Non-pigmented ciliary epithelial cell (primary cell): ENCODE measurements at regions not wholly inside any gene's neighbourhood (a gene's known extent, or its start where the extent isn't known, plus 50 kb on each side); places are given as distances from the start of the nearest gene placed in this dataset.
"Not testable (repeated sequence)": the region's sequence is repeated elsewhere in the genome, so short reads cannot be mapped to it uniquely, and the experiment has no call there.

Experiments
- DNase-seq: peaks from one replicate; pipeline ENCODE4 v3.0.0-alpha.2; 2010; ENCODE audit warnings: low read depth

- no peak for DNase-seq
Observed at GRCh38 chr11:130674686-130675308, 226.4 kb downstream of the ADAMTS15 start.

DNA sequence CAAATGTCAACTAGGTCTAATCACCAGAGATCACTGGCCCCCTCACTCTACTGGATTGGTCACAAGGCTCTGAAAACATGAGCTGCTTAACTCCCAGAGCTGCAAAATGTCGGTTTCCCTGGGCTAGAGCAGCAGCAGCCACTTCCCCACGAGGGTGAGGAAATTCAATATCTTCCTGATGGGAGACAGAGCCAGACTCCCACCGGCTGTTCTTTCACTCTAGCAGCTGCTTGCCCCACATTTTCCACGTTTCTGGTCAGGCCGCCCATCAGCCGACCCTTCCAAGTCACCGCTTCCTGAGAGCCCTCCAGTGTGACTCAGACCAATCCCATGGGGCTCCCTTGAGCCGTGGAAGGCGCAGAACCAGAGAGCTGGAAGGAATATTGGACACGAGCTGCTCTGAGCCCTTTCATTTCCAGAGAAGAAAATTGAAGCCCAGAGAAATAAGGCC, 227.0 kb downstream of the ADAMTS15 start:
- no peak for DNase-seq

- no peak for DNase-seq
Observed at GRCh38 chr11:130675917-130676316, 227.5 kb downstream of the ADAMTS15 start.

GRCh38 chr11:130677486-130678153, 229.2 kb downstream of the ADAMTS15 start:
- peak; percentile 59 for DNase-seq

DNA sequence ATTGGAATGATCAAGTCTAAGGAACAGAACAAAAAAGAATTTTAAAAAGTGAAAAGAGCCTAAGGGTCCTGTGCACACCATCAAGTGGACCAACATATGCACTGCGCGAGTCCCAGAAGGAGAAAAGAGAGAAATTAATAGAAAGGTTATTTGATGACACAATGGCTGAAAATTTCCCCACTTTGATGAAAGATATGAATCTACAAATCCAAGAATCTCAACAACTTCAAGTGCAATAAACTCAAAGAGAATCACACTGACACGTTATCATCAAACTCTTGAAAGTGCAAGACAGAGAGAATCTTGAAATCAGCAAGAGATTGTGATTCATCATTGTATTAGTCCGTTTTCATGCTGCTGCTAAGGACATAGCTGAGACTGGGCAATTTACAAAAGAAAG, 230.8 kb downstream of the ADAMTS15 start:
- DNase-seq, result no peak

DNA sequence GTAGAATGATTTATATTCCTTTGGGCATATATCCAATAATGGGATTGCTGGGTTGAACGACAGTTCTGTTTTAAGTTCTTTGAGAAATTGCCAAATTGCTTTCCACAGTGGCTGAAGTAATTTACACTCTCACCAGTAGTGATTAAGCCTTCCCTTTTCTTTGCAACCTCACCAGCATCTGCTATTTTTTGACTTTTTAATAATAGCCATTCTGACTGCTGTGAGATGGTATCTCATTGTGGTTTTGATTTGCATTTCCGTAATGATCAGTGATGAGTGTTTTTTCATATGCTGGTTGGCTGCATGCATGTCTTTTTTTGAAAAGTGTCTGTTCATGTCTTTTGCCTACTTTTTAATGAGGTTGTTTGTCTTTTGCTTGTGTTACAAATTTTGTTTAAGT, 233.8 kb downstream of the SNX19 start:
- DNase-seq, result not testable (repeated sequence)

DNA sequence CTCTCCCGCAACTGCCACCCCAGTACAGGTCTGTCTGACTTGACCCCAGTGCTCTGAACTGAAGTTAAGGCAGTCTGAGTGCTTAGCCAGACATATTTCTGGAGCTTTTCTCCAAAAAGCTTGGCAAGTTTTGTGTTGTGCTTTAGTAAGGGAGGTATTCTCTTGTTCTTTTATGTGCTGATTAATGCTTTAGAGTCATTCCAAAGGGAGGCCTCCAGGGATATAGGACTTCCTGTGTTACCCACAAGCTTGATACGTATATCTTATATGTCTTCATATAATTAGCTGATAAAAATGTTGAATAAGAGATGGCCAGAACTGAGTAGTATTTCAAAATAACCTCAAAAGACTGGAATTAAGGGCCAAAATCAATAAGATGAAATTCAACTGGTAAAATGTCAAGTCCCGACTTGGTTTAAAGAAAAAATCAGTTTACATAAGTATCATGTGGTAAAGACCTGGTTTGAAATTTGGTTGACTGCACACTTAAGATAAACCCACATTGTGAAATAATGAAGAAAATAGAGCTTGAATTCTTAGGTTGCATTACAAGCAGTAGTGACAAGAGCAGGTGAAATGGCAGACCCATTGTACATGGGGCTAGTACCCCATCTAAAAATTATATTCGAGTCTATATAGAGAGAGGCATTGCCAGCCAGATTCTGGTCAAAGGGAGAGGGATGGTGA, 226.9 kb downstream of the SNX19 start:
- DNase-seq, result no peak

DNA sequence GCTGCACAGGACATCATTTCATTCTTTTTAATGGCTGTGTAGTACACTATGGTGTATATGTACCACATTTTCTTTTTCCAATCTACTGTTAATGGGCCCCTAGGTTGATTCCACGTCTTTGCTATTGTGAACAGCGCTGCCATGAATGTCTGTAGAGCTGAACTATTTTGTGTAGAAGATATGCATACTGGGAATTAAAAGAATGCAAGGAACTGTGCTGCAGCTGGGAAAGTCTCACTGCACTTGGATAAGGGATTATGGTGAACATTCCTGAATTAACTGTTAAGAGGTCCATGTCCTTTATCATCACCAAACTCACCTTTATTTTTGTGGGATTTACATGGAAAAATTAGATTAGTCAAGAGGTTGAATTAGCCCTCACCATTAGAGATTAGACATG, 224.7 kb downstream of the SNX19 start:
- no peak for DNase-seq

DNA sequence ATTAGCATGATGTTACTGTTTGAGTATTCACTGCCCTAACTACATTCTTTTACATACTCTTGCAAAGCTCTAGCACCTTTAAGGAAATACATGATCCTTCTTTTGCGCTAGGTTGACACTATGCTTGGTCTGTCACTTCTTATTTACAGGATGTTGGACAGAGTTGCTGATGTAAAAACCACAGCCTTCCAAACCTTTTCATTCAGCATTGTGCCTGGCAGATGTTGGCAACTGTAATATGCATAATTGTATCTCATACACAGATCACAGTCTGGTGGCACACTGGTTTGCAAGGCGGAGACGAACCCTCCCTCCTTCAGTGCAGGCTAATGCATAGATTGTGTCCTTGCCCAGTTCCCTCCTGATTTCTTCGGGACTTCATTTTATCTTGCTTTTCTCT, 224.1 kb downstream of the SNX19 start:
- no peak for DNase-seq

GRCh38 chr11:130693543-130693942, 222.7 kb downstream of the SNX19 start:
- DNase-seq, result no peak

DNA sequence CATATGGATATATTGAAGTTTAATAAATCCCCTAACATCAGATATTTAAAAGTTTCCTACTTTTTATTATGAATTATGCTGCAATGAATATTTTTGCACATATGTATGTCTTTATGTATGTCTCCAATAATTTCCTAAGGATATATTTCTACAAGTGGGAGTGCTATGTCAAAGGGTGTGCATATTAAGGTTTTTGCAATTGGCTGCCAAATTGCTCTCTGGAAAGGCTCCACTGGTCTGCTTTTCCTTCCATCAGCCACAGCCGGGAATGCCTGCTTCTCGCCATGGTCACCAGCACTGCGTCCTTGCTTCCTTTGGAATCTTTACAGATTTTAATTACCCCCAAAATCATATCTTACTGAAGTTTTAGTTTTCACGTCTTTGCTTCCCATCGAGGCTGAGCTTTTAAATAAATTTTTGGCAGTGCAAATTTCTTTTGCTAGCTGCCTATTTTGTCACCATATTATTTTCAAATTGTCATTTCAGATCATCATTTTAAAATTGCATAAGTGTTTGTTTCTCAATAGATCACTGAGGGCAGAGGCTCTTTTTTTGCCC, 221.7 kb downstream of the SNX19 start:
- no peak for DNase-seq

GRCh38 chr11:130698174-130698573, 218.1 kb downstream of the SNX19 start:
- no peak for DNase-seq

GRCh38 chr11:130699561-130699960, 216.7 kb downstream of the SNX19 start:
- DNase-seq, result no peak

- no peak for DNase-seq
Observed at GRCh38 chr11:130700092-130700491, 216.2 kb downstream of the SNX19 start.

DNA sequence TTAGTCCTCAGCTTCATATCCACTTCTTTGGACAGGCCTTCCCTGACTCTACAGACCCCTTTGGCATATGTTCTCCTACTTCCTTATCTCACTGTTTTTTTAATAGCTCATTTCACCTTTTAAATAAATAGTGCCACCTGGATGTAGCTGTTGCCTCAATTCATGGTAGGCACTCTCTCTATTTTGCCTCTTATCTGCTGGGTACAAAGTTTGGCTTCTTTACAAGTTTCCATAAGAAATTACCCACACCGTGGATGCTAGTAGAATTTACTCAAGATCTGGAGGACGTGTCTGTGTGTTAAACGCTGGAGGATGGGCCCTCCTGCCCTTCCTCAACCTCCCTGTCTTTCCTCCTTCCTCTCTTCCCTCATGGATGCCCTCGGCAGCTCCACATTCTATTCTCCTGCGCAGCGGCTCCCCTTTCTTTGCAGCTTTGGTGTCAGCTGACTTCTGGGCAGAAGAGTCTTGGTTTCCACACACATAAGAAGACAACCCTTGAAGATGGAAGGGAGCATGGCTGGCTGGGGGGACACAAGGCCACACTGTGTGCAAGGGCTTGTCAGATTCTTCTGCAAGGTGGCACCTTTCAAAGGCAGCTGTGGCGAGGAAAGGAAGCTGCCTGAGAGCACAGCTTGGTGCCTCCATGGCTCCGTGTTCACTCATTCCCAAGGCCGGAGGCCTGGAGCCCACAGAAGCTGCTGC, 212.6 kb downstream of the SNX19 start:
- DNase-seq, result no peak

DNA sequence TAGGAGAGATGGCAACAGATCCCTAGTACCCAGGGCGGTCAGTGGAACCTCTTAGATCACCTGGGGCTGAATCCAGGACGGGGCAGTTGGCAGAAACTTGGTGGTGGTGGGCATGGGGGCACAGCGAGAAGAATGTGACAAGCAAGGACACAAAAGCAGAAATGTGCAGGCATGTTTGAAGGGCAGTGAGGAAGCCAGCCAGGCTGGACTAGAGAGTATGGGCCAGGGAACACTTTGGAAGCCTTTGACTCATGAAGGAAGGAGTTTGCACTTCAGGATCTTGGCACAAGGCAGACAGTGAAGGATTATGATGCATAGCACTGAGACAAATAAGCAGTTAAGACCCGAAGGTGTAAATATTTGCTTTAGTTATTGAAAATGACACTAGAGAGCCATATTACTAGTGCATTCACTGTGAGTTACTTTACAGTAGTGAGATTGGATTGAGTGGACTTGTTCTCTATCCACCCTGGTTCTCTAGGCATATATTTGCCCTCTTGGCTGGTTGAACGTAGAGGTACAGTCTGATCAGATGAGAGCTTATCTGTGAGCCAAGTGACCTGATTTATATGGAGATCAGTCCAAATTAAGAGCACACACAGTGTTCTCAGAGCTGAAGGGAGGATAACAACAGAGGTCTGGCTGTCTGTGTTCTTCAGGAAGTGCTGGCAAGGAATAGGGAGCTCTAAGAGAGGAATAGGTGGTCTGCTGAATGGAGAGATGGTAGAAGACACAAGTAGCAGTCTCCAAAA, 210.4 kb downstream of the SNX19 start:
- no peak for DNase-seq

DNA sequence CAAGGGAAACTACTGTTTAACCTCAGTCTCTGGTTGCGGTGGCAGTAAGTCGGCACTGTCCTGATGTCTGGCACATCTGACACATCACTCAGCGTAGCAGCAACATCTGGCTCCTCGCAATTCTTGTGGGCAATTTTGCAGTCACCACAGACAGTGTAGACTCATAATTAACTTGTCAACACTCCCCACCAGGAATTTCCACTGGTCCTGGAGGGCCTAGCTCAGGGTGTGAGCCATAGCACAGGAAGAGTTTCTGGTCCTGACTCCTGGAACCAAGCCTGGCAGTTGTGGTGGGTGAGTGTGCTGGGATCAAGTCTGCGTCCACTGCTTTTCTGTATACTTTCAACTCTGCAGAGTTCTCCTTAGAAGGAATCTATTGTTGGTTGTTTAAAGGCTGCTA, 209.7 kb downstream of the SNX19 start:
- DNase-seq, result no peak

GRCh38 chr11:130707217-130707616, 209.1 kb downstream of the SNX19 start:
- DNase-seq, result no peak

DNA sequence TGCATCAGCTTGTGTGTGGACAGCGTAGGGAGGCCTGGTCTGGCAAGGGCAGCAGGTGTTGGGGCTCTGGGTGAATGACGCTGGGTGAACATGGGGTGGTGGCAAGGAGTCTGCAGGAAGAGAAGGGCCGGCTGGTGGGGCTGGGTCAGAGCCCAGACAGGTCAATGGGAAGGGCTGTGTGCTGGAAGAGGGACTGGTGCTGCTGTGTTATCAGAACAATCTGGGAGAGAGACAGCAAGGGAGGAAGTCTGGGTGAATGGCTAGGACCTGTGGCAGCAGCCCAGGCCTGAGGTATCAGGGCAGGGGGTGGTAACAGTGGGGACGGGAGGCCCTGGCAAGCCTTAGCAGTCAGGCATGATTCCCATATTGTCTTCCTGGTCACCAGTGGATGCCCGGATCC, 206.7 kb downstream of the SNX19 start:
- DNase-seq, result no peak

GRCh38 chr11:130710021-130710420, 206.3 kb downstream of the SNX19 start:
- no peak for DNase-seq

DNA sequence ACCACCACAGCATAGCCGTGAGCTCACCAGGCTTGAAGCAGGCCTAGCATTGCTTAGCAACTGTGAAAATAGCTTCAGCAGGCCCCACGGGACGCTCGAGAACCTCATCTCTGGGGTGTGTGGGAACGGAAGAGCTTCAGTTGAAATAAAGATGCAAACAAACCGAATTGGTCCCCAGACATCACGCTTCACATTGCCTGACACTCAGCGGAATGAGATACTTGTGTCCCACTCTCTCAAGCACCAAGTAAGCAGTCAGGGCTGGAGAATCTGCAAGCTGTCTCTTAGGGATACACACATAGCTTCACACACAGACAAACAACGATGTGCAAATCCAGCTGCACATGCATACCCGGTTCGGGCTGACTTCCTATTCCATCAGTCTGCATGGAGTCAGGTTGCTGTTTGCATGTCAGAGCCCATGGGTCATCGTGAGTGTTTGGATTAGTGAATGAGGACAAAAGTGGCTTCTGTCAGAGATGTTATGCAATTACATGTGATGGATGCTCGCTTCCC, 205.7 kb downstream of the SNX19 start:
- DNase-seq, result no peak
